A549 (cell line): ENCODE measurements at regions not wholly inside any gene's neighbourhood (a gene's known extent, or its start where the extent isn't known, plus 50 kb on each side); places are given as distances from the start of the nearest gene placed in this dataset.

Experiments used
- ATAC-seq, 2 experiments: fragments of 200-7000 bp in 1 of 2; fragments of >200 bp in 1 of 2; cut with Nextera tagmentation in 1 of 2; cut with Tn5 transposase in 1 of 2; 3 replicates each; pipeline versions ENCODE4 v1.8.0 to v1.9.1; 2018 to 2020; ENCODE audit warnings: mild to moderate bottlenecking in 1 of 2, moderate library complexity in 1 of 2
- CTCF ChIA-PET: fragments of 300-600 bp; sonication (Branson Sonifier 250); formaldehyde crosslinking; extraction: SDS; loops from one replicate; lab custom pipeline; 2021; ENCODE audit warnings: antibody characterized with exemption, inconsistent platforms; lab: Yijun Ruan, JAX
- POLR2A ChIA-PET: fragments of 350-600 bp; formaldehyde crosslinking; extraction: SDS; loops from one replicate; lab custom pipeline; 2021; ENCODE audit warnings: antibody characterized with exemption, inconsistent platforms; lab: Yijun Ruan, JAX
- DNase-seq, 2 experiments: peaks; one replicate each; pipeline versions ENCODE4 v3.0.0 to v3.0.0-alpha.2; 2011 to 2016; ENCODE audit warnings: low read depth in 1 of 2, low spot score in 1 of 2
- FAIRE-seq: peaks from 2 replicates; lab custom pipeline; 2011; peaks lifted over from hg19 to GRCh38; lab: Jason Lieb, UNC
- H3K27ac ChIP-seq, 2 experiments: fragments of >200 bp; sonication (Bioruptor Twin); formaldehyde crosslinking; 3 replicates each; pipeline ENCODE4 v1.5.1; 2016 to 2017
- H3K4me1 ChIP-seq: fragments of >200 bp; sonication (Bioruptor Twin); formaldehyde crosslinking; 3 replicates; pipeline ENCODE4 v1.6.1; 2016
- H3K4me2 ChIP-seq: fragments of >200 bp; sonication (Bioruptor Twin); formaldehyde crosslinking; 3 replicates; pipeline ENCODE4 v1.6.1; 2016
- H3K4me3 ChIP-seq: fragments of >200 bp; sonication (Bioruptor Twin); formaldehyde crosslinking; 3 replicates; pipeline ENCODE4 v1.5.1; 2016
- H3K9me3 ChIP-seq: fragments of >200 bp; sonication (Bioruptor Twin); formaldehyde crosslinking; 3 replicates; pipeline ENCODE4 v1.6.1; 2016
- CBX8 ChIP-seq: fragments of 200-600 bp; sonication (generic); IDR thresholded peaks from 2 replicates; pipeline ENCODE4 v1.6.1; 2016
- CHD2 ChIP-seq: fragments of 150-350 bp; IDR thresholded peaks from 2 replicates; pipeline ENCODE4 v1.6.1; 2014; ENCODE audit warnings: low read length; ENCODE audit not compliant: partially characterized antibody
- CHD4 ChIP-seq: fragments of 200-600 bp; sonication (generic); IDR thresholded peaks from 2 replicates; pipeline ENCODE4 v1.6.1; 2016; ENCODE audit warnings: antibody characterized with exemption, mild to moderate bottlenecking, borderline replicate concordance
- FOSL2 ChIP-seq, 2 experiments: fragments of 450-650 bp in 1 of 2; fragments of >200 bp in 1 of 2; sonication (Bioruptor Twin) in 1 of 2; formaldehyde crosslinking; IDR thresholded peaks; 2 replicates each; pipeline versions ENCODE4 v1.5.0 to v1.6.1; 2016 to 2020; ENCODE audit warnings: mild to moderate bottlenecking in 1 of 2, moderate library complexity in 1 of 2
- HOXB13 ChIP-seq: fragments of 250-450 bp; sonication (Bioruptor Pico); IDR thresholded peaks from 2 replicates; pipeline ENCODE4 v1.5.0; 2020; ENCODE audit warnings: low read depth, mild to moderate bottlenecking, moderate library complexity
- JUN ChIP-seq, 2 experiments: fragments of >200 bp; sonication (Bioruptor Twin); formaldehyde crosslinking; IDR thresholded peaks; 2 replicates in 1 of 2; 3 replicates in 1 of 2; pipeline ENCODE4 v1.6.1; 2016 to 2017
- JUNB ChIP-seq: fragments of >200 bp; sonication (Bioruptor Twin); formaldehyde crosslinking; IDR thresholded peaks from 2 replicates; pipeline ENCODE4 v1.6.1; 2016
- KDM1A ChIP-seq: fragments of 200-600 bp; sonication (generic); IDR thresholded peaks from 2 replicates; pipeline ENCODE4 v1.6.1; 2016; ENCODE audit warnings: low read depth, mild to moderate bottlenecking
- KDM5A ChIP-seq: fragments of 200-600 bp; sonication (generic); IDR thresholded peaks from 2 replicates; pipeline ENCODE4 v1.6.1; 2016; ENCODE audit warnings: antibody characterized with exemption, mild to moderate bottlenecking
- MAFK ChIP-seq: fragments of 450-650 bp; IDR thresholded peaks from 2 replicates; pipeline ENCODE4 v1.6.1; 2014; ENCODE audit not compliant: partially characterized antibody
- MYC ChIP-seq: IDR thresholded peaks from 2 replicates; pipeline ENCODE4 v1.6.1; 2012; ENCODE audit warnings: mild to moderate bottlenecking, inconsistent platforms, low read length, improper control_type of control experiment, borderline replicate concordance
- NPAS2 ChIP-seq: fragments of 250-450 bp; sonication (Bioruptor Pico); IDR thresholded peaks from 2 replicates; pipeline ENCODE4 v1.8.0; 2022; ENCODE audit warnings: mild to moderate bottlenecking, moderate library complexity, borderline replicate concordance
- NR3C1 ChIP-seq: fragments of >200 bp; sonication (Bioruptor Twin); formaldehyde crosslinking; IDR thresholded peaks from 3 replicates; pipeline ENCODE4 v1.6.1; 2017
- RAD21 ChIP-seq, 2 experiments: fragments of >200 bp in 1 of 2; sonication (Bioruptor Twin) in 1 of 2; formaldehyde crosslinking in 1 of 2; IDR thresholded peaks in 1 of 2; conservative IDR thresholded peaks in 1 of 2; 2 replicates in 1 of 2; 3 replicates in 1 of 2; pipeline ENCODE4 v1.6.1; 2012 to 2018; ENCODE audit warnings: inconsistent platforms in 1 of 2
- RARB ChIP-seq: fragments of 250-450 bp; sonication (Bioruptor Pico); IDR thresholded peaks from 2 replicates; pipeline ENCODE4 v1.8.0; 2021; ENCODE audit warnings: mild to moderate bottlenecking, moderate library complexity
- RNF2 ChIP-seq: fragments of 200-600 bp; sonication (generic); IDR thresholded peaks from 2 replicates; pipeline ENCODE4 v1.6.1; 2016; ENCODE audit warnings: low read depth, mild to moderate bottlenecking, antibody characterized with exemption, moderate library complexity, borderline replicate concordance
- TFCP2L1 ChIP-seq: fragments of 250-450 bp; sonication (Bioruptor Pico); IDR thresholded peaks from 2 replicates; pipeline ENCODE4 v1.5.0; 2021; ENCODE audit warnings: mild to moderate bottlenecking
- TP53 ChIP-seq: fragments of 250-450 bp; sonication (Bioruptor Pico); IDR thresholded peaks from 2 replicates; pipeline ENCODE4 v1.5.0; 2021; ENCODE audit warnings: mild to moderate bottlenecking, moderate library complexity
- USF2 ChIP-seq: fragments of 450-650 bp; IDR thresholded peaks from 2 replicates; pipeline ENCODE4 v1.6.1; 2014; ENCODE audit warnings: antibody characterized with exemption
- ZC3H11A ChIP-seq: fragments of 450-650 bp; IDR thresholded peaks from 2 replicates; pipeline ENCODE4 v1.6.1; 2014; ENCODE audit warnings: antibody characterized with exemption, mild to moderate bottlenecking
- ZFP36 ChIP-seq: fragments of 450-650 bp; IDR thresholded peaks from 2 replicates; pipeline ENCODE4 v1.6.1; 2014; ENCODE audit warnings: borderline replicate concordance; ENCODE audit not compliant: partially characterized antibody
- WGBS: methylation state at CpG from one replicate; pipeline ENCODE4 v1.1.6; 2017; ENCODE audit errors: missing lambda C conversion rate; 5-methylcytosine and 5-hydroxymethylcytosine counted together
- TF ChIP-seq, protein P1 (sequence below): fragments of 250-450 bp; sonication (Bioruptor Pico); IDR thresholded peaks from 2 replicates; pipeline ENCODE4 v1.5.0; 2021; ENCODE audit warnings: mild to moderate bottlenecking, moderate library complexity, borderline replicate concordance
- TF ChIP-seq, protein P2 (sequence below): fragments of 250-450 bp; sonication (Bioruptor Pico); IDR thresholded peaks from 2 replicates; pipeline ENCODE4 v1.5.0; 2020; ENCODE audit warnings: low read depth, mild to moderate bottlenecking, moderate library complexity
- TF ChIP-seq, protein P3 (sequence below): fragments of >200 bp; sonication (Bioruptor Twin); formaldehyde crosslinking; IDR thresholded peaks from 3 replicates; pipeline ENCODE4 v1.5.1; 2016
- TF ChIP-seq, protein P4 (sequence below): fragments of >200 bp; sonication (Bioruptor Twin); formaldehyde crosslinking; IDR thresholded peaks from 2 replicates; pipeline ENCODE4 v1.6.1; 2016

DNA sequence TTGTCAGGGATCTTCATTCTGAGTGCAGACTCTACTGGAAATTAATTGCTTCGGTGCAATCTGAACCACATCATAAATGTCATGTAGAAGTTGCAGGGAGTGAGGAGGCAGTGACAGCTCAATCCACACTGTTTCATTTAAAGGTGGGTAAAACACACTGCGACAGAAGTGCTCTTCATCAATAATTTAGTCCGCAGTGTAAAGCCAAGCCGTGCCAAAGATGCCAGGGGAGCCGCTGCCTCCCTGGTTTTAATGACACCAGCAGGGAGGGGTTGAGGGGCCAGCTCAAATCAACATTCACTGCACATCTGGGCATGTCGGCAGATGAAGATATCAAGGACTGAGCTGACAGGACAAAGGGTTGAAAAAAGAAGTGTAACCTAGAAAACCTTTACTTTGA, 305.7 kb upstream of the VRK2 start:
- 52% methylated on average over 6 of the region's 6 CpGs for WGBS
- TF ChIP-seq, protein P1, sequence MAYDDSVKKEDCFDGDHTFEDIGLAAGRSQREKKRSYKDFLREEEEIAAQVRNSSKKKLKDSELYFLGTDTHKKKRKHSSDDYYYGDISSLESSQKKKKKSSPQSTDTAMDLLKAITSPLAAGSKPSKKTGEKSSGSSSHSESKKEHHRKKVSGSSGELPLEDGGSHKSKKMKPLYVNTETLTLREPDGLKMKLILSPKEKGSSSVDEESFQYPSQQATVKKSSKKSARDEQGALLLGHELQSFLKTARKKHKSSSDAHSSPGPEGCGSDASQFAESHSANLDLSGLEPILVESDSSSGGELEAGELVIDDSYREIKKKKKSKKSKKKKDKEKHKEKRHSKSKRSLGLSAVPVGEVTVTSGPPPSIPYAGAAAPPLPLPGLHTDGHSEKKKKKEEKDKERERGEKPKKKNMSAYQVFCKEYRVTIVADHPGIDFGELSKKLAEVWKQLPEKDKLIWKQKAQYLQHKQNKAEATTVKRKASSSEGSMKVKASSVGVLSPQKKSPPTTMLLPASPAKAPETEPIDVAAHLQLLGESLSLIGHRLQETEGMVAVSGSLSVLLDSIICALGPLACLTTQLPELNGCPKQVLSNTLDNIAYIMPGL (CRISPR knock-in tag): no peak
- TF ChIP-seq MYC (no peak), RARB (CRISPR knock-in tag) (no peak), MAFK (no peak), CHD2 (no peak), KDM5A (no peak), USF2 (no peak)
- no peak overlapping the region for H3K27ac ChIP-seq

GRCh38 chr2:57753636-57754035, 293.0 kb upstream of the VRK2 start:
- WGBS: 77% methylated on average over 1 of the region's 1 CpG
- DNase-seq (no peak), ATAC-seq (no peak), FAIRE-seq (no peak)
- CTCF ChIA-PET: no interaction called here
- Histone ChIP-seq H3K4me1 (no peaks in the 10 kb centered on the region), H3K27ac (no peak overlapping the region), H3K4me2 (no peak overlapping the region), H3K9me3 (no peaks in the 10 kb centered on the region), H3K4me3 (no peak overlapping the region)
- TF ChIP-seq KDM1A: no peak
- TF ChIP-seq, protein P2, sequence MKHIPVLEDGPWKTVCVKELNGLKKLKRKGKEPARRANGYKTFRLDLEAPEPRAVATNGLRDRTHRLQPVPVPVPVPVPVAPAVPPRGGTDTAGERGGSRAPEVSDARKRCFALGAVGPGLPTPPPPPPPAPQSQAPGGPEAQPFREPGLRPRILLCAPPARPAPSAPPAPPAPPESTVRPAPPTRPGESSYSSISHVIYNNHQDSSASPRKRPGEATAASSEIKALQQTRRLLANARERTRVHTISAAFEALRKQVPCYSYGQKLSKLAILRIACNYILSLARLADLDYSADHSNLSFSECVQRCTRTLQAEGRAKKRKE (CRISPR knock-in tag): no peak
- no peak for TF ChIP-seq TFCP2L1 (CRISPR knock-in tag)
- TF ChIP-seq RNF2: no peak
- no peak for TF ChIP-seq JUNB
- TF ChIP-seq ZFP36: no peak
- TF ChIP-seq CHD4: no peak
- no peak for TF ChIP-seq TP53
- TF ChIP-seq RAD21 (conservative IDR thresholded peaks at IDR 0.05 in 1 of 2, IDR thresholded peaks at IDR 0.05 in 1 of 2): no peak
- TF ChIP-seq HOXB13 (CRISPR knock-in tag): no peak
- TF ChIP-seq, protein P3, sequence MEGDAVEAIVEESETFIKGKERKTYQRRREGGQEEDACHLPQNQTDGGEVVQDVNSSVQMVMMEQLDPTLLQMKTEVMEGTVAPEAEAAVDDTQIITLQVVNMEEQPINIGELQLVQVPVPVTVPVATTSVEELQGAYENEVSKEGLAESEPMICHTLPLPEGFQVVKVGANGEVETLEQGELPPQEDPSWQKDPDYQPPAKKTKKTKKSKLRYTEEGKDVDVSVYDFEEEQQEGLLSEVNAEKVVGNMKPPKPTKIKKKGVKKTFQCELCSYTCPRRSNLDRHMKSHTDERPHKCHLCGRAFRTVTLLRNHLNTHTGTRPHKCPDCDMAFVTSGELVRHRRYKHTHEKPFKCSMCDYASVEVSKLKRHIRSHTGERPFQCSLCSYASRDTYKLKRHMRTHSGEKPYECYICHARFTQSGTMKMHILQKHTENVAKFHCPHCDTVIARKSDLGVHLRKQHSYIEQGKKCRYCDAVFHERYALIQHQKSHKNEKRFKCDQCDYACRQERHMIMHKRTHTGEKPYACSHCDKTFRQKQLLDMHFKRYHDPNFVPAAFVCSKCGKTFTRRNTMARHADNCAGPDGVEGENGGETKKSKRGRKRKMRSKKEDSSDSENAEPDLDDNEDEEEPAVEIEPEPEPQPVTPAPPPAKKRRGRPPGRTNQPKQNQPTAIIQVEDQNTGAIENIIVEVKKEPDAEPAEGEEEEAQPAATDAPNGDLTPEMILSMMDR: no peak
- TF ChIP-seq CBX8: no peak
- no peak for TF ChIP-seq NPAS2
- TF ChIP-seq ZC3H11A: no peak
- TF ChIP-seq, protein P4, sequence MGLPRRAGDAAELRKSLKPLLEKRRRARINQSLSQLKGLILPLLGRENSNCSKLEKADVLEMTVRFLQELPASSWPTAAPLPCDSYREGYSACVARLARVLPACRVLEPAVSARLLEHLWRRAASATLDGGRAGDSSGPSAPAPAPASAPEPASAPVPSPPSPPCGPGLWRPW: no peak
- no peak for TF ChIP-seq RARB (CRISPR knock-in tag)
- no peak for TF ChIP-seq NR3C1
- no peak for TF ChIP-seq MAFK
- no peak for TF ChIP-seq FOSL2 (IDR thresholded peaks at IDR 0.05)
- no peak for TF ChIP-seq FOSL2 (CRISPR knock-in tag; IDR thresholded peaks at IDR 0.05)
- TF ChIP-seq JUN (IDR thresholded peaks at IDR 0.05): no peak
- POLR2A ChIA-PET: no interaction called here

More for the DNA sequence above, 305.7 kb upstream of the VRK2 start:
- CTCF ChIA-PET: interaction anchor here (1.8 to 4.2 kb wide), 2 partner anchors 19 to 20 kb away, joined by 4 to 11 read pairs; no protein-coding TSS in a partner anchor
- ATAC-seq: no peak
- FAIRE-seq: no peak
- Histone ChIP-seq H3K4me1 (no peaks in the 10 kb centered on the region), H3K4me3 (no peak overlapping the region), H3K9me3 (no peaks in the 10 kb centered on the region), H3K4me2 (no peak overlapping the region)
- POLR2A ChIA-PET: no interaction called here
- DNase-seq: no peak
